Bronchial epithelial cell (primary cell): ENCODE measurements at regions not wholly inside any gene's neighbourhood (a gene's known extent, or its start where the extent isn't known, plus 50 kb on each side); places are given as distances from the start of the nearest gene placed in this dataset.
"Not testable (repeated sequence)": the region's sequence is repeated elsewhere in the genome, so short reads cannot be mapped to it uniquely, and the experiment has no call there.

Experiments
- DNase-seq: peaks from one replicate; pipeline ENCODE4 v3.0.0-alpha.2; 2010; ENCODE audit warnings: low read depth
- FAIRE-seq: peaks from 2 replicates; lab custom pipeline; 2011; peaks lifted over from hg19 to GRCh38; lab: Jason Lieb, UNC
- H3K27me3 ChIP-seq: 2 replicates; pipeline ENCODE4 v1.5.1; 2011; ENCODE audit warnings: low read length; ENCODE audit not compliant: control insufficient read depth, insufficient read depth
- H3K36me3 ChIP-seq: 2 replicates; pipeline ENCODE4 v1.5.1; 2011; ENCODE audit warnings: low read length; ENCODE audit not compliant: control insufficient read depth, insufficient read depth
- H3K4me3 ChIP-seq: 2 replicates; pipeline ENCODE4 v1.5.1; 2011; ENCODE audit warnings: mild to moderate bottlenecking, low read depth, low read length, control low read depth
- CTCF ChIP-seq: IDR thresholded peaks from 2 replicates; pipeline ENCODE4 v1.5.1; 2011; ENCODE audit warnings: mild to moderate bottlenecking, moderate library complexity, low read length, control low read depth, inconsistent platforms; ENCODE audit not compliant: insufficient read depth, severe bottlenecking

- Histone ChIP-seq H3K27me3 (no peaks in the 10 kb centered on the region), H3K36me3 (no peaks in the 10 kb centered on the region), H3K4me3 (no peak overlapping the region)
- DNase-seq (no peak), FAIRE-seq (no peak)
- no peak for TF ChIP-seq CTCF
These were observed 177.4 kb downstream of the SQOR start for GRCh38 chr15:45812200-45812599.

- not testable (repeated sequence) for DNase-seq, H3K27me3 ChIP-seq, H3K36me3 ChIP-seq, H3K4me3 ChIP-seq, FAIRE-seq
These were observed 182.7 kb downstream of the SQOR start for GRCh38 chr15:45817578-45817977.

GRCh38 chr15:45821390-45821789 is 186.6 kb downstream of the SQOR start:
- Histone ChIP-seq H3K36me3 (no peaks in the 10 kb centered on the region), H3K27me3 (no peaks in the 10 kb centered on the region), H3K4me3 (no peak overlapping the region)
- TF ChIP-seq CTCF: no peak
- DNase-seq (no peak), FAIRE-seq (no peak)

- not testable (repeated sequence) for FAIRE-seq
These were observed 188.1 kb downstream of the SQOR start for GRCh38 chr15:45822968-45823367.

GRCh38 chr15:45827275-45827674 is 192.4 kb downstream of the SQOR start:
- Histone ChIP-seq H3K4me3 (no peak overlapping the region), H3K36me3 (no peaks in the 10 kb centered on the region), H3K27me3 (no peaks in the 10 kb centered on the region)
- FAIRE-seq (no peak), DNase-seq (no peak)
- TF ChIP-seq CTCF: no peak

More at GRCh38 chr15:45822968-45823367, 188.1 kb downstream of the SQOR start:
- not testable (repeated sequence) for H3K4me3 ChIP-seq, DNase-seq, H3K36me3 ChIP-seq, H3K27me3 ChIP-seq

- no peak overlapping the region for H3K4me3 ChIP-seq
- no peaks in the 10 kb centered on the region for H3K36me3 ChIP-seq
- no peak for FAIRE-seq
- H3K27me3 ChIP-seq: no peaks in the 10 kb centered on the region
- no peak for TF ChIP-seq CTCF
- DNase-seq: no peak
These were observed 192.9 kb downstream of the SQOR start for GRCh38 chr15:45827766-45828165.

- Histone ChIP-seq H3K4me3 (no peak overlapping the region), H3K27me3 (no peaks in the 10 kb centered on the region), H3K36me3 (no peaks in the 10 kb centered on the region)
- no peak for TF ChIP-seq CTCF
- FAIRE-seq (no peak), DNase-seq (no peak)
These were observed 194.7 kb downstream of the SQOR start for GRCh38 chr15:45829336-45830153.
